ENCODE measurements at regions not wholly inside any gene's neighbourhood (a gene's known extent, or its start where the extent isn't known, plus 50 kb on each side); places are given as distances from the start of the nearest gene placed in this dataset.
"Not testable (repeated sequence)": the region's sequence is repeated elsewhere in the genome, so short reads cannot be mapped to it uniquely, and the experiment has no call there.

DNA sequence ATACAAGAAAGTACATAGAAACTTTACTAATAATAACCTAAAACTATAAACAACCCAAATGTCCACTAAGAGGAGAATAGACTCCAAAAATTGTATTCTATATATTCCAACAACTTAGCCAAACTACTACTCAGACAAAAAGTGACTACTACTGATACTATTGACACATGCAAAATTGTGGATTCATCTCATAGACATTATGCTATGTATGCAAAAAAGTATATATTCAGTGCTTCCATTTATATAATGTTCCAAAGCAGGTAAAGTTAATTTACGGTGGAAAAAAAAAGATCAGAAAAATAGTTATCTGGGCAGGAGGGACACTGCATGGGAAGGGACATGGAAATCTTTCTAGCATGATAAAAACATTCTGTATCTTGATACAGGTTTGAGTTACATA is 62.0 kb upstream of the SRD5A2 start:
- peaks cover 0 to 2% (median 1%) of the 10 kb centered on the region in 3 donors for H3K9me3 ChIP-seq (ENCODE audit: control extremely low read depth in 1 of 3, control insufficient read depth in 2 of 3, insufficient read depth in 1 of 3, low read length in 2 of 3)
- Mint-ChIP-seq H3K9me3 (ENCODE audit: insufficient read depth) (peaks cover 7% of the 10 kb centered on the region), H3K4me3 (no peak overlapping the region), H3K27ac (no peak overlapping the region), H3K4me1 (no peaks in the 10 kb centered on the region), H3K27me3 (peaks cover 32% of the 10 kb centered on the region)
- H4K20me1 ChIP-seq (ENCODE audit: control insufficient read depth, insufficient read depth, low read length, poor library complexity, severe bottlenecking): no peaks in the 10 kb centered on the region
- ChIA-PET CTCF (no interaction called here), POLR2A (no interaction called here)
- H2AFZ ChIP-seq (ENCODE audit: insufficient read depth, low read depth, low read length, poor library complexity, severe bottlenecking): no peak overlapping the region
- intact Hi-C loops (cut with micrococcal nuclease): no loop called here
- no peaks in the 10 kb centered on the region for H3K36me3 ChIP-seq (replicated peaks in 1 of 2; ENCODE audit: control extremely low read depth in 1 of 2, control insufficient read depth in 1 of 2, extremely low read depth in 1 of 2, insufficient read depth in 2 of 2, low read length in 1 of 2)
- TF ChIP-seq EZH2 (IDR thresholded peaks at IDR 0.05; ENCODE audit: borderline replicate concordance, insufficient read depth, low read depth, low read length, poor library complexity, severe bottlenecking): no peak
- TF ChIP-seq, protein P1, sequence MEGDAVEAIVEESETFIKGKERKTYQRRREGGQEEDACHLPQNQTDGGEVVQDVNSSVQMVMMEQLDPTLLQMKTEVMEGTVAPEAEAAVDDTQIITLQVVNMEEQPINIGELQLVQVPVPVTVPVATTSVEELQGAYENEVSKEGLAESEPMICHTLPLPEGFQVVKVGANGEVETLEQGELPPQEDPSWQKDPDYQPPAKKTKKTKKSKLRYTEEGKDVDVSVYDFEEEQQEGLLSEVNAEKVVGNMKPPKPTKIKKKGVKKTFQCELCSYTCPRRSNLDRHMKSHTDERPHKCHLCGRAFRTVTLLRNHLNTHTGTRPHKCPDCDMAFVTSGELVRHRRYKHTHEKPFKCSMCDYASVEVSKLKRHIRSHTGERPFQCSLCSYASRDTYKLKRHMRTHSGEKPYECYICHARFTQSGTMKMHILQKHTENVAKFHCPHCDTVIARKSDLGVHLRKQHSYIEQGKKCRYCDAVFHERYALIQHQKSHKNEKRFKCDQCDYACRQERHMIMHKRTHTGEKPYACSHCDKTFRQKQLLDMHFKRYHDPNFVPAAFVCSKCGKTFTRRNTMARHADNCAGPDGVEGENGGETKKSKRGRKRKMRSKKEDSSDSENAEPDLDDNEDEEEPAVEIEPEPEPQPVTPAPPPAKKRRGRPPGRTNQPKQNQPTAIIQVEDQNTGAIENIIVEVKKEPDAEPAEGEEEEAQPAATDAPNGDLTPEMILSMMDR (IDR thresholded peaks at IDR 0.05): no peak
- no peak for DNase-seq
- ATAC-seq (ENCODE audit: low read depth): no peak
- H3K4me1 ChIP-seq (ENCODE audit: control insufficient read depth in 2 of 2, insufficient read depth in 2 of 2, low read length in 2 of 2): no peaks in the 10 kb centered on the region
- H3K27ac ChIP-seq (ENCODE audit: low read length in 2 of 2): no peak overlapping the region
- H3K4me3 ChIP-seq (ENCODE audit: control extremely low read depth in 1 of 5, extremely low read depth in 1 of 5, insufficient read depth in 1 of 5, low read depth in 2 of 5, low read length in 4 of 5): no peak overlapping the region
- no CpG with 5 or more reads among the region's 1 CpG for WGBS (ENCODE audit: insufficient coverage)
- H3K9ac ChIP-seq (ENCODE audit: low read length): no peak overlapping the region
- H3K79me2 ChIP-seq (ENCODE audit: control insufficient read depth, insufficient read depth, low read length): no peaks in the 10 kb centered on the region
- H3K4me2 ChIP-seq (replicated peaks; ENCODE audit: low read depth, low read length, poor library complexity, severe bottlenecking): no peak overlapping the region
- H3K27me3 ChIP-seq (replicated peaks in 1 of 4; ENCODE audit: control extremely low read depth in 1 of 4, control insufficient read depth in 3 of 4, insufficient read depth in 4 of 4, low read length in 3 of 4): peaks cover 0 to 8% (median 5%) of the 10 kb centered on the region in 4 experiments

DNA sequence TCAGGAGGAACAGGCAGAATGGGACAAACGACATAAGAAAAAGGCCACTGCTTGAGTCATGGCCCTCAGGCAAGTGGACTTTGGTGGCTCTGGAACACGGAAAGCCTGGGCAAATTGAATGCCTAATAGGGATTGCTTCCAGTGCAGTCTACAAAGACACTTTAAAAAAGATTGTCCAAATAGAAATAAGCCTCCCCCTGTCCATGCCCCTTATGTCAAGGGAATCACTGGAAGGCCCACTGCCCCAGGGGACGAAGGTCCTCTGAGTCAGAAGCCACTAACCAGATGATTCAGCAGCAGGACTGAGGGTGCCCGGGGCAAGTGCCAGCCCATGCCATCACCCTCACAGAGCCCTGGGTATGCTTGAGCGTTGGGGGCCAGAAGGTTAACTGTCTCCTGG is 51.5 kb upstream of the SRD5A2 start:
- H3K27me3 ChIP-seq (replicated peaks in 1 of 4; ENCODE audit: control extremely low read depth in 1 of 4, control insufficient read depth in 3 of 4, insufficient read depth in 4 of 4, low read length in 3 of 4); H3K4me2 ChIP-seq (replicated peaks; ENCODE audit: low read depth, low read length, poor library complexity, severe bottlenecking); H3K9ac ChIP-seq (ENCODE audit: low read length); H3K4me1 ChIP-seq (ENCODE audit: control insufficient read depth in 2 of 2, insufficient read depth in 2 of 2, low read length in 2 of 2); H3K27ac ChIP-seq (ENCODE audit: low read length in 2 of 2); H3K36me3 ChIP-seq (replicated peaks in 1 of 2; ENCODE audit: control extremely low read depth in 1 of 2, control insufficient read depth in 1 of 2, extremely low read depth in 1 of 2, insufficient read depth in 2 of 2, low read length in 1 of 2); H3K79me2 ChIP-seq (ENCODE audit: control insufficient read depth, insufficient read depth, low read length); H3K27ac Mint-ChIP-seq; H3K9me3 Mint-ChIP-seq (ENCODE audit: insufficient read depth); ATAC-seq (ENCODE audit: low read depth); DNase-seq; CTCF ChIA-PET; H3K4me3 ChIP-seq (ENCODE audit: control extremely low read depth in 1 of 5, extremely low read depth in 1 of 5, insufficient read depth in 1 of 5, low read depth in 2 of 5, low read length in 4 of 5); H3K4me1 Mint-ChIP-seq; H4K20me1 ChIP-seq (ENCODE audit: control insufficient read depth, insufficient read depth, low read length, poor library complexity, severe bottlenecking); POLR2A ChIA-PET; intact Hi-C loops (cut with micrococcal nuclease); H2AFZ ChIP-seq (ENCODE audit: insufficient read depth, low read depth, low read length, poor library complexity, severe bottlenecking); H3K4me3 Mint-ChIP-seq; H3K9me3 ChIP-seq (ENCODE audit: control extremely low read depth in 1 of 3, control insufficient read depth in 2 of 3, insufficient read depth in 1 of 3, low read length in 2 of 3): not testable (repeated sequence)
- H3K27me3 Mint-ChIP-seq: peaks cover 26% of the 10 kb centered on the region
- WGBS (ENCODE audit: insufficient coverage): 85% methylated on average over 4 of the region's 5 CpGs
